OCI-LY1 (cell line): ENCODE measurements at regions not wholly inside any gene's neighbourhood (a gene's known extent, or its start where the extent isn't known, plus 50 kb on each side); places are given as distances from the start of the nearest gene placed in this dataset.

Source experiments
- H2AFZ ChIP-seq: fragments of 200-600 bp; sonication (generic), shearing (Covaris generic); 2 replicates; pipeline ENCODE4 v1.6.0; 2014; ENCODE audit warnings: antibody characterized with exemption, mild to moderate bottlenecking, low read length
- H3F3A ChIP-seq: fragments of 200-600 bp; sonication (generic), shearing (Covaris generic); 2 replicates; pipeline ENCODE4 v1.6.0; 2014; ENCODE audit warnings: mild to moderate bottlenecking, antibody characterized with exemption, low read length, moderate library complexity; ENCODE audit not compliant: insufficient read depth
- H3K27ac ChIP-seq: fragments of 200-600 bp; sonication (generic); 2 replicates; pipeline ENCODE4 v1.5.1; 2014; ENCODE audit warnings: low read length, mixed run types, mild to moderate bottlenecking, low read depth; ENCODE audit not compliant: poor library complexity, severe bottlenecking
- H3K27me3 ChIP-seq: fragments of 200-600 bp; sonication (generic); 2 replicates; pipeline ENCODE4 v1.6.0; 2014; ENCODE audit warnings: antibody characterized with exemption, mild to moderate bottlenecking, low read length, moderate library complexity; ENCODE audit not compliant: insufficient read depth
- H3K36me3 ChIP-seq: fragments of 200-600 bp; sonication (generic); 2 replicates; pipeline ENCODE4 v1.6.1; 2014; ENCODE audit warnings: mild to moderate bottlenecking, antibody characterized with exemption, low read length, moderate library complexity, mixed read lengths; ENCODE audit not compliant: insufficient read depth
- H3K4me1 ChIP-seq: fragments of 200-600 bp; sonication (generic); 2 replicates; pipeline ENCODE4 v1.5.1; 2014; ENCODE audit warnings: mild to moderate bottlenecking, low read length, moderate library complexity; ENCODE audit not compliant: insufficient read depth, severe bottlenecking
- H3K4me2 ChIP-seq: fragments of 200-600 bp; sonication (generic), shearing (Covaris generic); 2 replicates; pipeline ENCODE4 v1.6.1; 2014; ENCODE audit warnings: low read length
- H3K4me3 ChIP-seq: fragments of 200-600 bp; sonication (generic); 2 replicates; pipeline ENCODE4 v1.5.1; 2014; ENCODE audit warnings: low read length, low read depth, mild to moderate bottlenecking, mixed read lengths; ENCODE audit not compliant: poor library complexity, severe bottlenecking
- H3K79me2 ChIP-seq: fragments of 200-600 bp; shearing (Covaris generic); 2 replicates; pipeline ENCODE4 v1.6.1; 2016; ENCODE audit warnings: mixed run types, low read length, mixed read lengths; ENCODE audit not compliant: insufficient read depth
- H3K9ac ChIP-seq: fragments of 200-600 bp; sonication (generic), shearing (Covaris generic); 2 replicates; pipeline ENCODE4 v1.6.1; 2014; ENCODE audit warnings: mild to moderate bottlenecking, low read length, mixed read lengths
- H3K9me2 ChIP-seq: fragments of 200-600 bp; sonication (generic), shearing (Covaris generic); 2 replicates; pipeline ENCODE4 v1.6.1; 2014; ENCODE audit warnings: low read depth, mild to moderate bottlenecking, low read length, mixed read lengths
- H3K9me3 ChIP-seq: fragments of 200-600 bp; shearing (Covaris generic); 2 replicates; pipeline ENCODE4 v1.6.1; 2014; ENCODE audit warnings: low read length, mixed read lengths
- H4K20me1 ChIP-seq: fragments of 200-600 bp; sonication (generic), shearing (Covaris generic); 2 replicates; pipeline ENCODE4 v1.6.0; 2016; ENCODE audit warnings: mild to moderate bottlenecking, low read length; ENCODE audit not compliant: insufficient read depth
- EZH2 ChIP-seq: fragments of 200-600 bp; sonication (generic), shearing (Covaris generic); IDR thresholded peaks from 2 replicates; pipeline ENCODE4 v1.8.0; 2017; ENCODE audit warnings: borderline replicate concordance, mixed run types, mild to moderate bottlenecking, antibody characterized with exemption, low read length, moderate library complexity, mixed read lengths
- TF ChIP-seq, protein P1 (sequence below): fragments of 200-600 bp; sonication (generic), shearing (Covaris generic); IDR thresholded peaks from 2 replicates; pipeline ENCODE4 v1.5.1; 2017; ENCODE audit warnings: mild to moderate bottlenecking, antibody characterized with exemption, low read length, moderate library complexity, mixed read lengths

DNA sequence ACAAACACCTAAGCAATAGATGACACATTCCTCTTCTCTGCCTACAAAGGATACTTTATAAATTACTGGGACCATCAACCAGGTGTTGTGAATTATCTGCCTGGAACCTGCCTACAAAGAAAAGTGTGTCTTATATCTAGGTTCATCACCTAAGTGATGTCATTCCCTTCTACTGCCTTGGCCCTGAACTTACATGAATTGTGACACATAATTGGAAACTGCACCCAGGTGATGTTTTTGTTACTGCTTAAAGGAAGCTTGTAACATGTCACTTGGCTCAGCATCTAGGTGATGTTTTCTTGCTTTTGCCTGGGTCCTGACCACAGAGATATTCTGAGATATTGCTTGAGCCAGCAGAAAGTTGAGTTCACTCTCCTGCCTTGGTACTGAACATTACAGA is 870.5 kb upstream of the TSPY4 start:
- no peak overlapping the region for H3K9ac ChIP-seq
- H3F3A ChIP-seq, result no peaks in the 10 kb centered on the region
- no peaks in the 10 kb centered on the region for H3K79me2 ChIP-seq
- H3K36me3 ChIP-seq, result no peaks in the 10 kb centered on the region
- H3K4me3 ChIP-seq, result no peak overlapping the region
- no peaks in the 10 kb centered on the region for H3K4me1 ChIP-seq
- TF ChIP-seq EZH2, result no peak
- H2AFZ ChIP-seq, result no peak overlapping the region
- H3K4me2 ChIP-seq, result no peak overlapping the region
- no peaks in the 10 kb centered on the region for H4K20me1 ChIP-seq
- H3K27ac ChIP-seq, result no peak overlapping the region
- no peaks in the 10 kb centered on the region for H3K9me3 ChIP-seq
- no peaks in the 10 kb centered on the region for H3K9me2 ChIP-seq
- H3K27me3 ChIP-seq, result no peaks in the 10 kb centered on the region

DNA sequence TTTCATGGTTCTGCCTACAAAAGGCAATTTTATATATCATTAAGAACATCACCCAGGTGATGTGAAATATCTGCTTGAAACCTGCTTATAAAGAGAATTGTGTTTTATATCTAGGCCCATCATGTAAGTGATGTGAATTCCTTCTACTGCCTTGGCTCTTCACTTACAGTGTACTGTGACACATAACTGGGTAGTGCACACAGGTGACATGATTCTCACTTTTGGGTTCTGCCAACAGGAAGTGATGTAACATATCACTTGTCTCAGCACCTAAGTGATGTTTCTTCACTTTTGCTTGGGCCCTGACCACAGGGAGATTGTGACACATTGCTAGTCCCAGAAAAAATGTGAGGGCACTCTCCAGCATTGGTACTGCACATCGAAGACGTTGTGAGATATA is 867.0 kb upstream of the TSPY4 start:
- TF ChIP-seq, protein P1, sequence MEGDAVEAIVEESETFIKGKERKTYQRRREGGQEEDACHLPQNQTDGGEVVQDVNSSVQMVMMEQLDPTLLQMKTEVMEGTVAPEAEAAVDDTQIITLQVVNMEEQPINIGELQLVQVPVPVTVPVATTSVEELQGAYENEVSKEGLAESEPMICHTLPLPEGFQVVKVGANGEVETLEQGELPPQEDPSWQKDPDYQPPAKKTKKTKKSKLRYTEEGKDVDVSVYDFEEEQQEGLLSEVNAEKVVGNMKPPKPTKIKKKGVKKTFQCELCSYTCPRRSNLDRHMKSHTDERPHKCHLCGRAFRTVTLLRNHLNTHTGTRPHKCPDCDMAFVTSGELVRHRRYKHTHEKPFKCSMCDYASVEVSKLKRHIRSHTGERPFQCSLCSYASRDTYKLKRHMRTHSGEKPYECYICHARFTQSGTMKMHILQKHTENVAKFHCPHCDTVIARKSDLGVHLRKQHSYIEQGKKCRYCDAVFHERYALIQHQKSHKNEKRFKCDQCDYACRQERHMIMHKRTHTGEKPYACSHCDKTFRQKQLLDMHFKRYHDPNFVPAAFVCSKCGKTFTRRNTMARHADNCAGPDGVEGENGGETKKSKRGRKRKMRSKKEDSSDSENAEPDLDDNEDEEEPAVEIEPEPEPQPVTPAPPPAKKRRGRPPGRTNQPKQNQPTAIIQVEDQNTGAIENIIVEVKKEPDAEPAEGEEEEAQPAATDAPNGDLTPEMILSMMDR, result no peak
- no peak for TF ChIP-seq EZH2
- Histone ChIP-seq H3K4me2 (no peak overlapping the region), H3K4me3 (no peak overlapping the region), H3K36me3 (no peaks in the 10 kb centered on the region), H3K9me3 (no peaks in the 10 kb centered on the region), H3K9ac (no peak overlapping the region), H4K20me1 (no peaks in the 10 kb centered on the region), H3K27me3 (no peaks in the 10 kb centered on the region), H3K9me2 (no peaks in the 10 kb centered on the region), H3F3A (no peaks in the 10 kb centered on the region), H3K27ac (no peak overlapping the region), H3K79me2 (no peaks in the 10 kb centered on the region), H3K4me1 (no peaks in the 10 kb centered on the region), H2AFZ (no peak overlapping the region)

DNA sequence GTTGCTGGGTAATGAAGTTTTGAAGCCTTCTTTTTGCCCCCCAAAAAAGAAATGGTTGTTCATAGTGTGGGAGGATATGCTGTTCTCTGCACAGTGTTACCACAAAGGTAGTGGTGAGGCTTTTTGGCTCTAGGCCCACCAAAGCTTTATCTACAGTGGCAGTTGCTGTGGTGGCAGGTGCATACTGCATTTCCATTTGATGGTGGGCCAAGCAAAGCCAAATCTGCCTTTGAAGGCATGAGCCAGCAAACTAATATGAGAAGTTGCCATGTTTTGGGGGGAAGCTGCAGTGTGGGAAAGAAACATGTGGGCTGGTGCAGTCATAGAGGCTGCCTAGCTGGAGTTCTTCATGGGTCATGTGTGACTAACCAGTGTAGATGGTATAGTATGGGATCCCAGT is 858.1 kb upstream of the TSPY4 start:
- Histone ChIP-seq H3K9ac (no peak overlapping the region), H3K4me1 (peaks cover 5% of the 10 kb centered on the region), H3K9me2 (no peaks in the 10 kb centered on the region), H3K36me3 (no peaks in the 10 kb centered on the region), H3K9me3 (no peaks in the 10 kb centered on the region), H3K79me2 (no peaks in the 10 kb centered on the region), H3K27ac (no peak overlapping the region), H3F3A (no peaks in the 10 kb centered on the region), H3K27me3 (no peaks in the 10 kb centered on the region), H4K20me1 (no peaks in the 10 kb centered on the region), H3K4me2 (no peak overlapping the region), H3K4me3 (no peak overlapping the region), H2AFZ (no peak overlapping the region)
- TF ChIP-seq, protein P1, result no peak
- no peak for TF ChIP-seq EZH2

DNA sequence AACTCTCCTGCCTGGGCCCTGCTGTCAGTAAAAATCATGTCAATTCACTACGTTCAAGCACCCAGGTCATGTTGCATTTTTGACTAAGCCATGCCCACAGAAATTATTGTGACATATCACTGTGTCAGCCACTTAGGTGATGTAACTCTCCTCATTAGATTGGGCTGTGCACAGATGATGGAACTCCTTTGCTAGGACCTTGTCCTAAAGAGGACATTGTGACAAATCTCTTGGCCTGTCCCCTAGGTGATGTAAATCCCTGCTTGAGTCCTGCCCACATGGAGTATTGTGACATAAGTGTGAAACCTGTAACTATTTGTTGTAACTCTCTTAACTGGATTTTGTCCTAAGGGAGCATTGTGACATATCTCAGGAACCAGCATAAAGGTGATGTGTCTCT is 848.3 kb upstream of the TSPY4 start:
- Histone ChIP-seq H4K20me1 (no peaks in the 10 kb centered on the region), H3K9ac (no peak overlapping the region), H3K4me2 (no peak overlapping the region), H3K4me1 (no peaks in the 10 kb centered on the region), H3K27me3 (no peaks in the 10 kb centered on the region), H3F3A (no peaks in the 10 kb centered on the region), H3K4me3 (no peak overlapping the region), H3K79me2 (no peaks in the 10 kb centered on the region), H3K27ac (no peak overlapping the region), H2AFZ (no peak overlapping the region), H3K9me2 (no peaks in the 10 kb centered on the region), H3K36me3 (no peaks in the 10 kb centered on the region), H3K9me3 (0 out of 2 replicates have a peak, but pooled peaks cover 4% of the 10 kb centered on the region)
- TF ChIP-seq, protein P1, result no peak
- TF ChIP-seq EZH2, result no peak
